ENCODE measurements at regions not wholly inside any gene's neighbourhood (a gene's known extent, or its start where the extent isn't known, plus 50 kb on each side); places are given as distances from the start of the nearest gene placed in this dataset.

DNA sequence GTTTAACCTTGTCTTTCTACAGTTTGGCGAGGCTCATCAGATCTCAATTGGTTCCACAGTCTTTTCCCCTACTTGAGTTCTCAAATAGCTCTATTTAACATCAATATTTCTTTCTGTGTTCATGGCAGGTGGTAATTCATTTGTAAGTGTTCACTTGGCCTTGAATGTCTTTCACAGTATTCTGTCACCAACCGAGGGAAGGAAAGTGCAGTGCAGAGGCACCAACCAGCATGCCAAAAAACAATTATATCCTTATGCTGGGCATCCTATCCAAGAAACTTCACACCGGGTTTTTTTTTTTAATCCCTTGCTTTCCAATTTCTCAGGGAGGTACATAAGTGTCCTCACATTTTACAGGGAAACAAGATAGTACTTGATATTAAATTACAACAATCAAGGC lies 55.0 kb upstream of the ZC3H12C start:
- ATAC-seq (ENCODE audit: low read depth) (no peak), DNase-seq (ENCODE audit: low spot score in 2 of 2) (no peak)
- Mint-ChIP-seq H3K9me3 (peaks cover 2% of the 10 kb centered on the region), H3K36me3 (no peaks in the 10 kb centered on the region), H3K27me3 (peaks cover 32% of the 10 kb centered on the region), H3K4me1 (no peaks in the 10 kb centered on the region), H3K27ac (no peak overlapping the region), H3K4me3 (no peak overlapping the region)

Measured in memory B cell (primary cell).